HG02571 (cell line): ENCODE measurements at regions not wholly inside any gene's neighbourhood (a gene's known extent, or its start where the extent isn't known, plus 50 kb on each side); places are given as distances from the start of the nearest gene placed in this dataset.

Experiments used
- ATAC-seq: cut with Tn5 transposase; IDR thresholded peaks from one replicate; pipeline ENCODE4 v1.9.1; 2021; ENCODE audit warnings: mild to moderate bottlenecking, moderate library complexity; ENCODE audit not compliant: unreplicated experiment

GRCh38 chr12:124504273-124505000 is 63.0 kb downstream of the NCOR2 start:
- no peak for ATAC-seq

- no peak for ATAC-seq
Measured at GRCh38 chr12:124503305-124503704, 64.1 kb downstream of the NCOR2 start.

GRCh38 chr12:124502379-124502778 is 65.0 kb downstream of the NCOR2 start:
- no peak for ATAC-seq

GRCh38 chr12:124501827-124502226 is 65.6 kb downstream of the NCOR2 start:
- no peak for ATAC-seq

GRCh38 chr12:124501112-124501561 is 66.3 kb downstream of the NCOR2 start:
- no peak for ATAC-seq

GRCh38 chr12:124499898-124500244 is 67.5 kb downstream of the NCOR2 start:
- ATAC-seq, result no peak

- ATAC-seq, result no peak
Measured at GRCh38 chr12:124499190-124499753, 68.1 kb downstream of the NCOR2 start.

- ATAC-seq, result no peak
Measured at GRCh38 chr12:124498275-124499189, 68.9 kb downstream of the NCOR2 start.

- ATAC-seq, result no peak
Measured at GRCh38 chr12:124497658-124498057, 69.8 kb downstream of the NCOR2 start.

- ATAC-seq, result no peak
Measured at GRCh38 chr12:124497039-124497438, 70.4 kb downstream of the NCOR2 start.

- ATAC-seq, result no peak
Measured at GRCh38 chr12:124496584-124496983, 70.8 kb downstream of the NCOR2 start.

- no peak for ATAC-seq
Measured at GRCh38 chr12:124495194-124495983, 72.0 kb downstream of the NCOR2 start.

- ATAC-seq, result no peak
Measured at GRCh38 chr12:124494751-124495129, 72.7 kb downstream of the NCOR2 start.

- ATAC-seq, result peak; percentile 87
Measured at GRCh38 chr12:124493809-124494750, 73.3 kb downstream of the NCOR2 start.

- ATAC-seq, result no peak
Measured at GRCh38 chr12:124492879-124493808, 74.3 kb downstream of the NCOR2 start.

- no peak for ATAC-seq
Measured at GRCh38 chr12:124491856-124492420, 75.5 kb downstream of the NCOR2 start.

- ATAC-seq, result no peak
Measured at GRCh38 chr12:124491310-124491709, 76.1 kb downstream of the NCOR2 start.

GRCh38 chr12:124490584-124491305 is 76.7 kb downstream of the NCOR2 start:
- no peak for ATAC-seq
